HepG2 (cell line): ENCODE measurements at regions not wholly inside any gene's neighbourhood (a gene's known extent, or its start where the extent isn't known, plus 50 kb on each side); places are given as distances from the start of the nearest gene placed in this dataset.

ENCODE experiments used
- CEBPB ChIP-seq: IDR thresholded peaks from 2 replicates; pipeline ENCODE4 v1.6.1; 2011; ENCODE audit warnings: low read depth, low read length, improper control_type of control experiment, borderline replicate concordance
- CHD2 ChIP-seq: IDR thresholded peaks from 2 replicates; pipeline ENCODE4 v1.6.1; 2011; ENCODE audit warnings: low read depth, low read length, improper control_type of control experiment
- FOXK1 ChIP-seq: sonication (generic); formaldehyde crosslinking; IDR thresholded peaks from 2 replicates; pipeline ENCODE4 v1.4.0; 2020; ENCODE audit warnings: low read depth, missing genetic modification reagents, borderline replicate concordance
- SIN3A ChIP-seq: IDR thresholded peaks from 2 replicates; pipeline ENCODE4 v1.6.1; 2011; ENCODE audit warnings: low read depth, mild to moderate bottlenecking, control low read depth, low read length, borderline replicate concordance
- TCF12 ChIP-seq, 2 experiments: fragments of 450-650 bp in 1 of 2; sonication (generic) in 1 of 2; formaldehyde crosslinking in 1 of 2; IDR thresholded peaks; 2 replicates each; pipeline versions ENCODE4 v1.6.1 to v1.8.0; 2017 to 2022; ENCODE audit warnings: antibody characterized with exemption in 1 of 2, mild to moderate bottlenecking in 1 of 2, missing genetic modification reagents in 1 of 2, moderate library complexity in 1 of 2
- ZBTB7A ChIP-seq: sonication (generic); formaldehyde crosslinking; IDR thresholded peaks from 2 replicates; pipeline ENCODE4 v1.8.0; 2022; ENCODE audit warnings: mild to moderate bottlenecking, missing genetic modification reagents
- ZMYM3 ChIP-seq: sonication (generic); formaldehyde crosslinking; IDR thresholded peaks from 2 replicates; pipeline ENCODE4 v1.5.1; 2020; ENCODE audit warnings: mild to moderate bottlenecking, missing genetic modification reagents
- ZNF12 ChIP-seq: sonication (generic); formaldehyde crosslinking; IDR thresholded peaks from 2 replicates; pipeline ENCODE4 v1.5.0; 2020; ENCODE audit warnings: missing genetic modification reagents
- ZNF451 ChIP-seq: sonication (generic); formaldehyde crosslinking; IDR thresholded peaks from 2 replicates; pipeline ENCODE4 v1.5.0; 2020; ENCODE audit warnings: mild to moderate bottlenecking, missing genetic modification reagents
- ZNF652 ChIP-seq: IDR thresholded peaks from 2 replicates; pipeline ENCODE4 v1.6.1; 2016; ENCODE audit warnings: low read depth, borderline replicate concordance
- TF ChIP-seq, protein P1 (sequence below): sonication (generic); formaldehyde crosslinking; IDR thresholded peaks from 2 replicates; pipeline ENCODE4 v1.4.0; 2020; ENCODE audit warnings: mild to moderate bottlenecking, low read depth, missing genetic modification reagents
- TF ChIP-seq, protein P2 (sequence below): sonication (generic); formaldehyde crosslinking; IDR thresholded peaks from one replicate; pipeline ENCODE4 v1.5.1; 2020; ENCODE audit warnings: mild to moderate bottlenecking, missing genetic modification reagents; ENCODE audit errors: not compliant biosample characterization

DNA sequence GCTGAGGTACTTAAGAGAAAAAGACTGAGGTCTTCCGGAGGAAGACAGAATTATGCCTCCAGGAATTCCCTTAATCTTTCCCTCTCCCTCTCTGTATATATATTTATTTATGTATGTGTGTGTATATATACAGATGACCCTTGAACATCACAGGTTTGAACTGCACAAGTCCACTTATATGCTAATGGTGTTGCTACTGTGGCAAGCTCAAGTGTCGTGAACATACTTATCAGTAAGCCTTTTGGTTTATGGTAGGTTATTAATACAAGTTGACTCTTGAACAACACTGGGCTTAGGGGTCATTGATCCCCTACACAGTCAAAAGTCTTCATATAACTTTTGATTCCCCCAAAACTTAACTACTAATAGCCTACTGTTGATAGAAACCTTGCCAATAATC lies 106.8 kb downstream of the NUDT12 start:
- no peak for TF ChIP-seq ZNF652 (CRISPR knock-in tag)
- no peak for TF ChIP-seq ZNF12
- no peak for TF ChIP-seq CHD2
- TF ChIP-seq ZBTB7A (CRISPR knock-in tag): no peak
- TF ChIP-seq ZNF451 (CRISPR knock-in tag): no peak
- no peak for TF ChIP-seq FOXK1 (CRISPR knock-in tag)
- TF ChIP-seq CEBPB: no peak
- TF ChIP-seq, protein P1, sequence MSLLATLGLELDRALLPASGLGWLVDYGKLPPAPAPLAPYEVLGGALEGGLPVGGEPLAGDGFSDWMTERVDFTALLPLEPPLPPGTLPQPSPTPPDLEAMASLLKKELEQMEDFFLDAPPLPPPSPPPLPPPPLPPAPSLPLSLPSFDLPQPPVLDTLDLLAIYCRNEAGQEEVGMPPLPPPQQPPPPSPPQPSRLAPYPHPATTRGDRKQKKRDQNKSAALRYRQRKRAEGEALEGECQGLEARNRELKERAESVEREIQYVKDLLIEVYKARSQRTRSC (CRISPR knock-in tag): no peak
- no peak for TF ChIP-seq SIN3A
- no peak for TF ChIP-seq TCF12 (IDR thresholded peaks at IDR 0.05)
- TF ChIP-seq TCF12 (CRISPR knock-in tag; IDR thresholded peaks at IDR 0.05): no peak
- no peak for TF ChIP-seq ZMYM3
- TF ChIP-seq, protein P2, sequence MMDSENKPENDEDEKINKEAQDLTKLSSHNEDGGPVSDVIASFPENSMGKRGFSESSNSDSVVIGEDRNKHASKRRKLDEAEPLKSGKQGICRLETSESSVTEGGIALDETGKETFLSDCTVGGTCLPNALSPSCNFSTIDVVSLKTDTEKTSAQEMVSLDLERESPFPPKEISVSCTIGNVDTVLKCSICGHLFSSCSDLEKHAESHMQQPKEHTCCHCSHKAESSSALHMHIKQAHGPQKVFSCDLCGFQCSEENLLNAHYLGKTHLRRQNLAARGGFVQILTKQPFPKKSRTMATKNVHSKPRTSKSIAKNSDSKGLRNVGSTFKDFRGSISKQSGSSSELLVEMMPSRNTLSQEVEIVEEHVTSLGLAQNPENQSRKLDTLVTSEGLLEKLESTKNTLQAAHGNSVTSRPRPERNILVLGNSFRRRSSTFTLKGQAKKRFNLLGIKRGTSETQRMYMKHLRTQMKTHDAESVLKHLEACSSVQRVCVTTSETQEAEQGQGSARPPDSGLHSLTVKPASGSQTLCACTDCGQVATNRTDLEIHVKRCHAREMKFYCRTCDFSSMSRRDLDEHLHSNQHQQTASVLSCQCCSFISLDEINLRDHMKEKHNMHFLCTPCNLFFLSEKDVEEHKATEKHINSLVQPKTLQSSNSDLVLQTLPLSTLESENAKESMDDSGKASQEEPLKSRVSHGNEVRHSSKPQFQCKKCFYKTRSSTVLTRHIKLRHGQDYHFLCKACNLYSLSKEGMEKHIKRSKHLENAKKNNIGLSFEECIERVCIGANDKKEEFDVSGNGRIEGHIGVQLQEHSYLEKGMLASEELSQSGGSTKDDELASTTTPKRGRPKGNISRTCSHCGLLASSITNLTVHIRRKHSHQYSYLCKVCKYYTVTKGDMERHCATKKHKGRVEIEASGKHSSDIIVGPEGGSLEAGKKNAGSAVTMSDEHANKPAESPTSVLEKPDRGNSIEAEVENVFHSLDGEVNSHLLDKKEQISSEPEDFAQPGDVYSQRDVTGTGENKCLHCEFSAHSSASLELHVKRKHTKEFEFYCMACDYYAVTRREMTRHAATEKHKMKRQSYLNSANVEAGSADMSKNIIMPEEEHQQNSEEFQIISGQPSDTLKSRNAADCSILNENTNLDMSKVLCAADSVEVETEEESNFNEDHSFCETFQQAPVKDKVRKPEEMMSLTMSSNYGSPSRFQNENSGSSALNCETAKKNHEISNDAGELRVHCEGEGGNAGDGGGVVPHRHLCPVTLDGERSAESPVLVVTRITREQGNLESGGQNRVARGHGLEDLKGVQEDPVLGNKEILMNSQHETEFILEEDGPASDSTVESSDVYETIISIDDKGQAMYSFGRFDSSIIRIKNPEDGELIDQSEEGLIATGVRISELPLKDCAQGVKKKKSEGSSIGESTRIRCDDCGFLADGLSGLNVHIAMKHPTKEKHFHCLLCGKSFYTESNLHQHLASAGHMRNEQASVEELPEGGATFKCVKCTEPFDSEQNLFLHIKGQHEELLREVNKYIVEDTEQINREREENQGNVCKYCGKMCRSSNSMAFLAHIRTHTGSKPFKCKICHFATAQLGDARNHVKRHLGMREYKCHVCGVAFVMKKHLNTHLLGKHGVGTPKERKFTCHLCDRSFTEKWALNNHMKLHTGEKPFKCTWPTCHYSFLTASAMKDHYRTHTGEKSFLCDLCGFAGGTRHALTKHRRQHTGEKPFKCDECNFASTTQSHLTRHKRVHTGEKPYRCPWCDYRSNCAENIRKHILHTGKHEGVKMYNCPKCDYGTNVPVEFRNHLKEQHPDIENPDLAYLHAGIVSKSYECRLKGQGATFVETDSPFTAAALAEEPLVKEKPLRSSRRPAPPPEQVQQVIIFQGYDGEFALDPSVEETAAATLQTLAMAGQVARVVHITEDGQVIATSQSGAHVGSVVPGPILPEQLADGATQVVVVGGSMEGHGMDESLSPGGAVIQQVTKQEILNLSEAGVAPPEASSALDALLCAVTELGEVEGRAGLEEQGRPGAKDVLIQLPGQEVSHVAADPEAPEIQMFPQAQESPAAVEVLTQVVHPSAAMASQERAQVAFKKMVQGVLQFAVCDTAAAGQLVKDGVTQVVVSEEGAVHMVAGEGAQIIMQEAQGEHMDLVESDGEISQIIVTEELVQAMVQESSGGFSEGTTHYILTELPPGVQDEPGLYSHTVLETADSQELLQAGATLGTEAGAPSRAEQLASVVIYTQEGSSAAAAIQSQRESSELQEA (CRISPR knock-in tag): no peak
